ENCODE measurements at regions not wholly inside any gene's neighbourhood (a gene's known extent, or its start where the extent isn't known, plus 50 kb on each side); places are given as distances from the start of the nearest gene placed in this dataset.

DNA sequence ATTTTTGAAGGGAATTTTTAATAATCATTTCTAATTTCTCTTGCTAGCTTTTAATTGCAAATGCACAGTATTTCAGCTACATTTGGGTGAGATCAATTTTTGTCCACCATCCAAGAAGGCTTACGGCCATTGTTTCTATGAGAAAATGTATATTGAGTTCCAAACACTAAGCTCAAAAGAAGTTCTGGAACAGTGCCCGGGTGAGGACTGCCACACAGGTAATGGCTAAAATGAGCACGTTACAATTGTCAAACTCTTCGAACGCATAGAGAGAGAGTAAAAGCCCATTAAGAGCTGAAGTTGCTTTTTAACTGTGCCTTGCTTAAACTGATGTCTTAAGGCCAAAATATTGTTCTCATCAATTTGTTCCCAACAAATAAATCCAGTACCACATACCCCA is 755.0 kb downstream of the DIAPH3 start:
- POLR2A ChIA-PET = no interaction called here
- CTCF ChIA-PET = interaction anchor here in 1 of 2 donors (0.9 kb wide), 1 partner anchor 17 kb away, joined by 3 read pairs; no protein-coding TSS in a partner anchor
- Mint-ChIP-seq H3K9me3 (peaks cover 19 to 28% (median 20%) of the 10 kb centered on the region in 3 donors), H3K27me3 (peaks cover 0 to 4% of the 10 kb centered on the region in 2 donors), H3K4me1 (no peaks in the 10 kb centered on the region), H3K27ac (no peak overlapping the region), H3K36me3 (no peaks in the 10 kb centered on the region), H3K4me3 (no peak overlapping the region)
- no peaks in the 10 kb centered on the region for H3K4me1 ChIP-seq (ENCODE audit: control insufficient read depth in 1 of 2, extremely low read depth in 1 of 2, insufficient read depth in 2 of 2, low read length in 2 of 2)
- H3K4me3 ChIP-seq (ENCODE audit: control insufficient read depth in 1 of 2, extremely low read depth in 1 of 2, low read length in 1 of 2) = no peak overlapping the region
- WGBS (ENCODE audit: insufficient coverage) = 94% methylated on average over 3 of the region's 5 CpGs
- H3K9me3 ChIP-seq = no peaks in the 10 kb centered on the region
- H3K36me3 ChIP-seq (ENCODE audit: control insufficient read depth in 2 of 2, extremely low read depth in 1 of 2, insufficient read depth in 1 of 2, low read length in 1 of 2) = no peaks in the 10 kb centered on the region
- ATAC-seq (replicated peaks in 1 of 4) (no peak), DNase-seq (no peak)
- H3K27me3 ChIP-seq (replicated peaks in 1 of 2; ENCODE audit: control insufficient read depth in 2 of 2, extremely low read depth in 1 of 2, insufficient read depth in 2 of 2, low read length in 1 of 2) = no peaks in the 10 kb centered on the region
- H3K27ac ChIP-seq (ENCODE audit: low read length) = no peak overlapping the region

DNA sequence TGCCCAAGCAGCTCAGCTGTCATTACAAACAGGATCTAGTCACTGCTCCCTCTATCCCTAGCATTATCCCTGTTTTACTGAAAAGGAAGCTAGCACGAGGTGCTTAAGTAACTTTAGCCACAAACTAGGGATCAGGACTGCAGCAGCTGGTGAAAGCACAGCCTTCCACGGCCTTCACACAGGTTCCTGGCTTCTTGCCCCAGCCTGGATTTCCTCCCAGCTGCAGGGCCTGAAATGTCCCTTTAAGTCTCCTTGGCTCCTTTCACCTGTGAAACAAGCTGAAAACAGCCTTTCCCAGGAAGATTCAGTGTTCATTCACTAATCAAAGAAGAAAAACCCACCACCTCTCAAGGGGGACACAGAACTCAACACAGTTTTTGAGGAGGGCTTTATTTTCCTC is 754.5 kb downstream of the DIAPH3 start:
- ATAC-seq (replicated peaks in 1 of 4) = no peak
- Mint-ChIP-seq H3K27ac (no peak overlapping the region), H3K4me3 (no peak overlapping the region), H3K4me1 (no peaks in the 10 kb centered on the region), H3K27me3 (peaks cover 0 to 4% of the 10 kb centered on the region in 2 donors), H3K36me3 (no peaks in the 10 kb centered on the region), H3K9me3 (peaks cover 17 to 28% (median 19%) of the 10 kb centered on the region in 3 donors)
- WGBS (ENCODE audit: insufficient coverage) = 61% methylated on average over 2 of the region's 2 CpGs
- ChIA-PET CTCF (interaction anchor here in 1 of 2 donors (0.9 kb wide), 1 partner anchor 17 kb away, joined by 3 read pairs; no protein-coding TSS in a partner anchor), POLR2A (no interaction called here)
- Histone ChIP-seq H3K36me3 (ENCODE audit: control insufficient read depth in 2 of 2, extremely low read depth in 1 of 2, insufficient read depth in 1 of 2, low read length in 1 of 2) (no peaks in the 10 kb centered on the region), H3K4me1 (ENCODE audit: control insufficient read depth in 1 of 2, extremely low read depth in 1 of 2, insufficient read depth in 2 of 2, low read length in 2 of 2) (no peaks in the 10 kb centered on the region), H3K9me3 (no peaks in the 10 kb centered on the region), H3K27me3 (replicated peaks in 1 of 2; ENCODE audit: control insufficient read depth in 2 of 2, extremely low read depth in 1 of 2, insufficient read depth in 2 of 2, low read length in 1 of 2) (no peaks in the 10 kb centered on the region), H3K4me3 (ENCODE audit: control insufficient read depth in 1 of 2, extremely low read depth in 1 of 2, low read length in 1 of 2) (no peak overlapping the region), H3K27ac (ENCODE audit: low read length) (no peak overlapping the region)
- DNase-seq = no peak

DNA sequence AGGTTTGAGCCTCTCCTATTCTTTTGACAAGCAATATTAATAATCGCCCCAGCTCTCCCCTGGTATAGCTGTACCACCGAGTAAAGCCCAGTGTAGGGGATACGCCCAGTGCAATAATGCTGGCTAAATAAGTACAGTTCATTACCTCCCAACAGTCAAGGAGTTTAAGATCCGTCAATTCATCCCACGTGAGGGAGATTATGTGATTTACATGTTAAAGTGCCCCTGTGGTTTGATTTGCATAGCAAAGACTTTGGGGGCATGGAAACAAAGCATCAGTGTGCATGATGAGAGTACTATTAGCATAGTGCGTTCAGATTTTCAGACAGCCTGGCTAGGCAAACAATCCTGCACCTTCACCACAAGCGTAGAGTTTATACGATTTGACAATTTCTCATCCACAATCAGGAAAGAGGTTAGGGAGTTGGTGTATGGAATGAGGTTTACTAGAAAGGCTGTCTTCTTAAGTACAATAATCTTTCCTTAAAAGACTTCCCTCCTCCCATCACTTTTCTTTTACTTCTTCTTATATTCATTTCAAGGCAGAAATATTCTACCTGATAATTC is 754.0 kb downstream of the DIAPH3 start:
- peaks cover 0 to 4% of the 10 kb centered on the region in 2 donors for H3K27me3 Mint-ChIP-seq
- no peaks in the 10 kb centered on the region for H3K36me3 Mint-ChIP-seq
- Histone ChIP-seq H3K27ac (ENCODE audit: low read length) (no peak overlapping the region), H3K4me1 (ENCODE audit: control insufficient read depth in 1 of 2, extremely low read depth in 1 of 2, insufficient read depth in 2 of 2, low read length in 2 of 2) (no peaks in the 10 kb centered on the region), H3K9me3 (no peaks in the 10 kb centered on the region), H3K27me3 (replicated peaks in 1 of 2; ENCODE audit: control insufficient read depth in 2 of 2, extremely low read depth in 1 of 2, insufficient read depth in 2 of 2, low read length in 1 of 2) (no peaks in the 10 kb centered on the region), H3K36me3 (ENCODE audit: control insufficient read depth in 2 of 2, extremely low read depth in 1 of 2, insufficient read depth in 1 of 2, low read length in 1 of 2) (no peaks in the 10 kb centered on the region), H3K4me3 (ENCODE audit: control insufficient read depth in 1 of 2, extremely low read depth in 1 of 2, low read length in 1 of 2) (no peak overlapping the region)
- DNase-seq (no peak), ATAC-seq (replicated peaks in 1 of 4) (no peak)
- ChIA-PET CTCF (no interaction called here), POLR2A (no interaction called here)
- H3K9me3 Mint-ChIP-seq = peaks cover 16 to 28% (median 19%) of the 10 kb centered on the region in 3 donors
- WGBS (ENCODE audit: insufficient coverage) = no CpG with 5 or more reads among the region's 8 CpGs
- no peak overlapping the region for H3K4me3 Mint-ChIP-seq
- H3K27ac Mint-ChIP-seq = no peak overlapping the region
- H3K4me1 Mint-ChIP-seq = no peaks in the 10 kb centered on the region

DNA sequence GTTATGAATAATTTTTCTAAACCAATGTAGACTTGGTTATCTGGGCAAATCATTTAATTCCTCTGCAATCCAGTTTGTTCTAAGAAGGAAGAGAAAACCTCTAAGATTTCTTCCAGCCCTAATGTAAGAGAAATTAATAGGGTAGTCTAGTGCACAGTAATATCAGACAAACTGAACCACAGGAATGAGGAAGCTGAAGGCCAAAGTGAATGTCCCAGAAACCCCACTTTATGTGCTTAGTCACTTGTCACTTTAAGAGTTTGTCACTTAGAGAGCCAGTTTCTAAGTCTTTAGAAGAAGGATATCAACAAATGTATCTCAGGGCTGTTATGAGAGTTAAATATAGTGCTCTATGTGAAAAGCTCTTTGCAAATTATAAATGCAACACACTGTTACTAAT is 750.6 kb downstream of the DIAPH3 start:
- DNase-seq (no peak), ATAC-seq (replicated peaks in 1 of 4) (no peak)
- H3K9me3 Mint-ChIP-seq = no peaks in the 10 kb centered on the region
- ChIA-PET CTCF (no interaction called here), POLR2A (no interaction called here)
- H3K36me3 ChIP-seq (ENCODE audit: control insufficient read depth in 2 of 2, extremely low read depth in 1 of 2, insufficient read depth in 1 of 2, low read length in 1 of 2) = no peaks in the 10 kb centered on the region
- no peak overlapping the region for H3K27ac ChIP-seq (ENCODE audit: low read length)
- H3K4me3 Mint-ChIP-seq = no peak overlapping the region
- H3K9me3 ChIP-seq = no peaks in the 10 kb centered on the region
- no peak overlapping the region for H3K27ac Mint-ChIP-seq
- H3K27me3 Mint-ChIP-seq = peaks cover 0 to 6% of the 10 kb centered on the region in 2 donors
- no peaks in the 10 kb centered on the region for H3K36me3 Mint-ChIP-seq
- no peak overlapping the region for H3K4me3 ChIP-seq (ENCODE audit: control insufficient read depth in 1 of 2, extremely low read depth in 1 of 2, low read length in 1 of 2)
- no peaks in the 10 kb centered on the region for H3K4me1 ChIP-seq (ENCODE audit: control insufficient read depth in 1 of 2, extremely low read depth in 1 of 2, insufficient read depth in 2 of 2, low read length in 2 of 2)
- no peaks in the 10 kb centered on the region for H3K4me1 Mint-ChIP-seq
- H3K27me3 ChIP-seq (replicated peaks in 1 of 2; ENCODE audit: control insufficient read depth in 2 of 2, extremely low read depth in 1 of 2, insufficient read depth in 2 of 2, low read length in 1 of 2) = no peaks in the 10 kb centered on the region

DNA sequence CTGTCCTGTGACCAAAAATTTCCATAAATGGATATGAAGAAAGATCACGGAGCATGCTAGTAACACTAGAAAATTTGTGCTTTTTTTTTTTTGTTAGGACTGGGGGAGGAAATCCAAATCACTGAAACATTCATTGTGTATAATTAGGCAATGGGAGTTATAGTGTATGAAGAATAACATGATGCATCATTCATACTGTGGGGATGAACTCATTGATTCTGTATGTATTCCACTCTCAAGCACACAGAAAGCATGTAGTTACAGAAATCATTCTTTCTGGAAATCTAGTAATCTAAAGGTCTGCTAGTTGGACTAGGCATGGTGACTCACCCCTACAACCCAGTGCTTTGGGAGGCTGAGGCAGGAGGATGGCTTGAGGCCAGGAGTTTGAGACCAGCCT is 749.7 kb downstream of the DIAPH3 start:
- POLR2A ChIA-PET = no interaction called here

DNA sequence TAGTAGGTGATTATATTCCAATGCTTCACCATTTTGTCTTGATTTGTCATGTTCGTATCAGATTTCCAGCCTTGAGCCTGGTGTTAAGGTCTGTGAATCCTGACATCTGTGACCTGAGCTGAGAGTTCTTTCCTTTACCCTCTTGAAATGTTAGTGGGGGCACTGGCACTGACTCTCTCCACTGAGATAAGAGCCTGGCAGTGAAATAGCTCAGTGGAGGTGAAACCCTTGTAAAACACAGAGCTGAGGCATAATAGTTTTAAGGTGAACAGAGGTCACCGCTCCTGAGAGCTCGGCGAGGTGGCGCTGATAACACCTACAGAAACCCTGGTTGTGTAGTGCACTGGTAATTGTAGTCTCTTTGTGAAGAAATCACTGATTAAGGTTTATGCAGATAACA is 748.2 kb downstream of the DIAPH3 start:
- H3K4me1 ChIP-seq (ENCODE audit: control insufficient read depth in 1 of 2, extremely low read depth in 1 of 2, insufficient read depth in 2 of 2, low read length in 2 of 2) = no peaks in the 10 kb centered on the region
- POLR2A ChIA-PET = interaction anchor here in 1 of 2 donors (0.6 kb wide), 1 partner anchor 105 kb away, joined by 3 read pairs; no protein-coding TSS in a partner anchor
- CTCF ChIA-PET = no interaction called here
- ATAC-seq (replicated peaks in 1 of 4) (no peak), DNase-seq (no peak)
- H3K4me3 ChIP-seq (ENCODE audit: control insufficient read depth in 1 of 2, extremely low read depth in 1 of 2, low read length in 1 of 2) = no peak overlapping the region
- no peaks in the 10 kb centered on the region for H3K9me3 ChIP-seq
- Mint-ChIP-seq H3K27ac (no peak overlapping the region), H3K27me3 (peaks cover 0 to 7% of the 10 kb centered on the region in 2 donors), H3K9me3 (no peaks in the 10 kb centered on the region), H3K36me3 (no peaks in the 10 kb centered on the region), H3K4me1 (no peaks in the 10 kb centered on the region), H3K4me3 (no peak overlapping the region)
- 90% methylated on average over 5 of the region's 5 CpGs for WGBS (ENCODE audit: insufficient coverage)
- no peak overlapping the region for H3K27ac ChIP-seq (ENCODE audit: low read length)
- no peaks in the 10 kb centered on the region for H3K36me3 ChIP-seq (ENCODE audit: control insufficient read depth in 2 of 2, extremely low read depth in 1 of 2, insufficient read depth in 1 of 2, low read length in 1 of 2)
- H3K27me3 ChIP-seq (replicated peaks in 1 of 2; ENCODE audit: control insufficient read depth in 2 of 2, extremely low read depth in 1 of 2, insufficient read depth in 2 of 2, low read length in 1 of 2) = no peaks in the 10 kb centered on the region

More for the DNA sequence above, 749.7 kb downstream of the DIAPH3 start:
- H3K27me3 ChIP-seq (replicated peaks in 1 of 2; ENCODE audit: control insufficient read depth in 2 of 2, extremely low read depth in 1 of 2, insufficient read depth in 2 of 2, low read length in 1 of 2) = no peaks in the 10 kb centered on the region
- WGBS (ENCODE audit: insufficient coverage) = no CpG with 5 or more reads among the region's 1 CpG
- Mint-ChIP-seq H3K36me3 (no peaks in the 10 kb centered on the region), H3K4me1 (no peaks in the 10 kb centered on the region), H3K27me3 (peaks cover 0 to 7% of the 10 kb centered on the region in 2 donors), H3K4me3 (no peak overlapping the region), H3K27ac (no peak overlapping the region), H3K9me3 (no peaks in the 10 kb centered on the region)
- no peaks in the 10 kb centered on the region for H3K9me3 ChIP-seq
- H3K27ac ChIP-seq (ENCODE audit: low read length) = no peak overlapping the region
- H3K36me3 ChIP-seq (ENCODE audit: control insufficient read depth in 2 of 2, extremely low read depth in 1 of 2, insufficient read depth in 1 of 2, low read length in 1 of 2) = no peaks in the 10 kb centered on the region
- no peaks in the 10 kb centered on the region for H3K4me1 ChIP-seq (ENCODE audit: control insufficient read depth in 1 of 2, extremely low read depth in 1 of 2, insufficient read depth in 2 of 2, low read length in 2 of 2)
- no peak overlapping the region for H3K4me3 ChIP-seq (ENCODE audit: control insufficient read depth in 1 of 2, extremely low read depth in 1 of 2, low read length in 1 of 2)
- DNase-seq = no peak
- ATAC-seq (replicated peaks in 1 of 4) = no peak
- CTCF ChIA-PET = no interaction called here

DNA sequence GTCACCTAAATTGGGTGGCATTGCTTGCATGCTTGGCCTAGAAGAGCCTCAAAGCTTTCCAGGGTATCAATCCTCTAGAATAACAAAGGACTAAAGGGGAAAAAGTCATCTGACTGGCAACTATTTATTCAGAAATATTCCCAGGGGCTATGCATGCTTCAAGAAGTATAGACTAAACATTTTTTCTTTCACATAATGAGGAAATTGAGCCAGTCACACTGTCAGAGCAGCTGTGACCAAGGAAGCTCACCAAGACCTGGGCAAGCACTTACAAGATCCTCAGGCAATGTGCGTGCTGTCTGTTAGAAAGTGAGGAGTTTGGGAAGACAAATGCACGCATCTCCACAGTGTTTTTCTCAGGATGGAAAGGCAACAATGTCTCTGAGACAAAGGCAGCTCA is 747.2 kb downstream of the DIAPH3 start:
- Mint-ChIP-seq H3K27me3 (peaks cover 0 to 7% of the 10 kb centered on the region in 2 donors), H3K9me3 (no peaks in the 10 kb centered on the region), H3K36me3 (no peaks in the 10 kb centered on the region), H3K4me3 (no peak overlapping the region), H3K27ac (no peak overlapping the region), H3K4me1 (no peaks in the 10 kb centered on the region)
- Histone ChIP-seq H3K36me3 (ENCODE audit: control insufficient read depth in 2 of 2, extremely low read depth in 1 of 2, insufficient read depth in 1 of 2, low read length in 1 of 2) (no peaks in the 10 kb centered on the region), H3K27ac (ENCODE audit: low read length) (no peak overlapping the region), H3K27me3 (replicated peaks in 1 of 2; ENCODE audit: control insufficient read depth in 2 of 2, extremely low read depth in 1 of 2, insufficient read depth in 2 of 2, low read length in 1 of 2) (no peaks in the 10 kb centered on the region), H3K4me3 (ENCODE audit: control insufficient read depth in 1 of 2, extremely low read depth in 1 of 2, low read length in 1 of 2) (no peak overlapping the region), H3K9me3 (no peaks in the 10 kb centered on the region), H3K4me1 (ENCODE audit: control insufficient read depth in 1 of 2, extremely low read depth in 1 of 2, insufficient read depth in 2 of 2, low read length in 2 of 2) (no peaks in the 10 kb centered on the region)
- POLR2A ChIA-PET = no interaction called here
- WGBS (ENCODE audit: insufficient coverage) = 83% methylated on average over 1 of the region's 2 CpGs
- no peak for DNase-seq
- no peak for ATAC-seq (replicated peaks in 1 of 4)
- CTCF ChIA-PET = no interaction called here

Data from T-cell (primary cell).